ENCODE measurements at regions not wholly inside any gene's neighbourhood (a gene's known extent, or its start where the extent isn't known, plus 50 kb on each side); places are given as distances from the start of the nearest gene placed in this dataset.

GRCh38 chr2:207291625-207292252, 126.0 kb upstream of the KLF7 start:
- H3K4me2 ChIP-seq (ENCODE audit: low read depth, low read length, poor library complexity, severe bottlenecking): no peak overlapping the region

GRCh38 chr2:207296265-207296948, 130.7 kb upstream of the KLF7 start:
- Histone ChIP-seq H3K9me3 (ENCODE audit: low read length) (no peaks in the 10 kb centered on the region), H2AFZ (ENCODE audit: low read length) (no peak overlapping the region), H3K4me1 (ENCODE audit: low read length) (no peaks in the 10 kb centered on the region), H3K27me3 (ENCODE audit: low read length) (no peaks in the 10 kb centered on the region), H3K27ac (ENCODE audit: low read length) (no peak overlapping the region), H3K79me2 (ENCODE audit: low read length) (no peaks in the 10 kb centered on the region), H4K20me1 (ENCODE audit: insufficient read depth, low read depth, low read length) (no peaks in the 10 kb centered on the region), H3K9ac (ENCODE audit: low read length) (no peak overlapping the region), H3K36me3 (ENCODE audit: insufficient read depth, low read length) (no peaks in the 10 kb centered on the region), H3K4me2 (ENCODE audit: low read depth, low read length, poor library complexity, severe bottlenecking) (no peak overlapping the region), H3K9me2 (replicated peaks; ENCODE audit: insufficient read depth, low read length) (no peaks in the 10 kb centered on the region), H3K4me3 (ENCODE audit: low read length) (no peak overlapping the region)
- DNase-seq: no peak

More at GRCh38 chr2:207291625-207292252, 126.0 kb upstream of the KLF7 start:
- H3K27me3 ChIP-seq (ENCODE audit: low read length): no peaks in the 10 kb centered on the region
- H3K36me3 ChIP-seq (ENCODE audit: insufficient read depth, low read length): no peaks in the 10 kb centered on the region
- H3K9me2 ChIP-seq (replicated peaks; ENCODE audit: insufficient read depth, low read length): no peaks in the 10 kb centered on the region
- H3K4me1 ChIP-seq (ENCODE audit: low read length): no peaks in the 10 kb centered on the region
- H3K27ac ChIP-seq (ENCODE audit: low read length): no peak overlapping the region
- no peaks in the 10 kb centered on the region for H4K20me1 ChIP-seq (ENCODE audit: insufficient read depth, low read depth, low read length)
- H3K9me3 ChIP-seq (ENCODE audit: low read length): no peaks in the 10 kb centered on the region
- DNase-seq: no peak
- no peak overlapping the region for H2AFZ ChIP-seq (ENCODE audit: low read length)
- H3K9ac ChIP-seq (ENCODE audit: low read length): no peak overlapping the region
- H3K4me3 ChIP-seq (ENCODE audit: low read length): no peak overlapping the region
- no peaks in the 10 kb centered on the region for H3K79me2 ChIP-seq (ENCODE audit: low read length)

- Histone ChIP-seq H3K4me2 (ENCODE audit: low read depth, low read length, poor library complexity, severe bottlenecking) (no peak overlapping the region), H2AFZ (ENCODE audit: low read length) (no peak overlapping the region)
These were observed 135.1 kb upstream of the KLF7 start for GRCh38 chr2:207300817-207301216.

GRCh38 chr2:207304761-207305160, 139.0 kb upstream of the KLF7 start:
- no peaks in the 10 kb centered on the region for H3K9me3 ChIP-seq (ENCODE audit: low read length)
- H2AFZ ChIP-seq (ENCODE audit: low read length): no peak overlapping the region
- no peaks in the 10 kb centered on the region for H4K20me1 ChIP-seq (ENCODE audit: insufficient read depth, low read depth, low read length)
- H3K4me3 ChIP-seq (ENCODE audit: low read length): no peak overlapping the region
- H3K36me3 ChIP-seq (ENCODE audit: insufficient read depth, low read length): no peaks in the 10 kb centered on the region
- no peak overlapping the region for H3K27ac ChIP-seq (ENCODE audit: low read length)
- no peaks in the 10 kb centered on the region for H3K9me2 ChIP-seq (replicated peaks; ENCODE audit: insufficient read depth, low read length)
- no peak overlapping the region for H3K4me2 ChIP-seq (ENCODE audit: low read depth, low read length, poor library complexity, severe bottlenecking)
- H3K9ac ChIP-seq (ENCODE audit: low read length): no peak overlapping the region
- H3K27me3 ChIP-seq (ENCODE audit: low read length): no peaks in the 10 kb centered on the region
- peaks cover 4% of the 10 kb centered on the region; the same call in 1 of the 2 replicates for H3K4me1 ChIP-seq (ENCODE audit: low read length)
- DNase-seq: peak; percentile 52
- H3K79me2 ChIP-seq (ENCODE audit: low read length): no peaks in the 10 kb centered on the region

More at GRCh38 chr2:207300817-207301216, 135.1 kb upstream of the KLF7 start:
- no peak overlapping the region for H3K27ac ChIP-seq (ENCODE audit: low read length)
- no peak overlapping the region for H3K9ac ChIP-seq (ENCODE audit: low read length)
- H3K27me3 ChIP-seq (ENCODE audit: low read length): no peaks in the 10 kb centered on the region
- no peaks in the 10 kb centered on the region for H3K9me2 ChIP-seq (replicated peaks; ENCODE audit: insufficient read depth, low read length)
- no peaks in the 10 kb centered on the region for H3K9me3 ChIP-seq (ENCODE audit: low read length)
- DNase-seq: no peak
- no peaks in the 10 kb centered on the region for H3K79me2 ChIP-seq (ENCODE audit: low read length)
- no peaks in the 10 kb centered on the region for H4K20me1 ChIP-seq (ENCODE audit: insufficient read depth, low read depth, low read length)
- H3K4me1 ChIP-seq (ENCODE audit: low read length): peaks cover 2% of the 10 kb centered on the region; the same call in 1 of the 2 replicates
- H3K4me3 ChIP-seq (ENCODE audit: low read length): no peak overlapping the region
- no peaks in the 10 kb centered on the region for H3K36me3 ChIP-seq (ENCODE audit: insufficient read depth, low read length)

GRCh38 chr2:207308519-207309224, 142.9 kb upstream of the KLF7 start:
- no peaks in the 10 kb centered on the region for H3K9me3 ChIP-seq (ENCODE audit: low read length)

GRCh38 chr2:207311316-207312005, 145.7 kb upstream of the KLF7 start:
- no peak overlapping the region for H3K9ac ChIP-seq (ENCODE audit: low read length)
- H3K9me3 ChIP-seq (ENCODE audit: low read length): no peaks in the 10 kb centered on the region
- H4K20me1 ChIP-seq (ENCODE audit: insufficient read depth, low read depth, low read length): no peaks in the 10 kb centered on the region
- no peak overlapping the region for H3K27ac ChIP-seq (ENCODE audit: low read length)
- H3K4me2 ChIP-seq (ENCODE audit: low read depth, low read length, poor library complexity, severe bottlenecking): no peak overlapping the region
- no peaks in the 10 kb centered on the region for H3K36me3 ChIP-seq (ENCODE audit: insufficient read depth, low read length)
- H3K4me3 ChIP-seq (ENCODE audit: low read length): no peak overlapping the region
- H2AFZ ChIP-seq (ENCODE audit: low read length): no peak overlapping the region
- H3K27me3 ChIP-seq (ENCODE audit: low read length): no peaks in the 10 kb centered on the region
- peak; percentile 48 for DNase-seq
- no peaks in the 10 kb centered on the region for H3K79me2 ChIP-seq (ENCODE audit: low read length)
- peaks cover 23% of the 10 kb centered on the region for H3K4me1 ChIP-seq (ENCODE audit: low read length)
- H3K9me2 ChIP-seq (replicated peaks; ENCODE audit: insufficient read depth, low read length): no peaks in the 10 kb centered on the region

More at GRCh38 chr2:207308519-207309224, 142.9 kb upstream of the KLF7 start:
- Histone ChIP-seq H3K4me1 (ENCODE audit: low read length) (peaks cover 4% of the 10 kb centered on the region; the same call in 1 of the 2 replicates), H3K27me3 (ENCODE audit: low read length) (no peaks in the 10 kb centered on the region), H4K20me1 (ENCODE audit: insufficient read depth, low read depth, low read length) (no peaks in the 10 kb centered on the region), H3K36me3 (ENCODE audit: insufficient read depth, low read length) (no peaks in the 10 kb centered on the region), H3K4me2 (ENCODE audit: low read depth, low read length, poor library complexity, severe bottlenecking) (no peak overlapping the region), H3K9me2 (replicated peaks; ENCODE audit: insufficient read depth, low read length) (no peaks in the 10 kb centered on the region), H3K79me2 (ENCODE audit: low read length) (no peaks in the 10 kb centered on the region), H2AFZ (ENCODE audit: low read length) (no peak overlapping the region), H3K27ac (ENCODE audit: low read length) (no peak overlapping the region), H3K9ac (ENCODE audit: low read length) (no peak overlapping the region), H3K4me3 (ENCODE audit: low read length) (no peak overlapping the region)
- no peak for DNase-seq

GRCh38 chr2:207312006-207312356, 146.2 kb upstream of the KLF7 start:
- Histone ChIP-seq H3K36me3 (ENCODE audit: insufficient read depth, low read length) (no peaks in the 10 kb centered on the region), H3K4me1 (ENCODE audit: low read length) (peaks cover 27% of the 10 kb centered on the region)

GRCh38 chr2:207313947-207314346, 148.2 kb upstream of the KLF7 start:
- H3K27ac ChIP-seq (ENCODE audit: low read length): no peak overlapping the region
- no peak overlapping the region for H2AFZ ChIP-seq (ENCODE audit: low read length)
- DNase-seq: no peak
- H3K9me2 ChIP-seq (replicated peaks; ENCODE audit: insufficient read depth, low read length): no peaks in the 10 kb centered on the region
- H3K27me3 ChIP-seq (ENCODE audit: low read length): no peaks in the 10 kb centered on the region
- no peaks in the 10 kb centered on the region for H4K20me1 ChIP-seq (ENCODE audit: insufficient read depth, low read depth, low read length)
- no peak overlapping the region for H3K4me2 ChIP-seq (ENCODE audit: low read depth, low read length, poor library complexity, severe bottlenecking)
- H3K4me3 ChIP-seq (ENCODE audit: low read length): no peak overlapping the region
- no peak overlapping the region for H3K9ac ChIP-seq (ENCODE audit: low read length)
- no peaks in the 10 kb centered on the region for H3K9me3 ChIP-seq (ENCODE audit: low read length)
- H3K4me1 ChIP-seq (ENCODE audit: low read length): peaks cover 35% of the 10 kb centered on the region
- no peaks in the 10 kb centered on the region for H3K36me3 ChIP-seq (ENCODE audit: insufficient read depth, low read length)
- no peaks in the 10 kb centered on the region for H3K79me2 ChIP-seq (ENCODE audit: low read length)

More at GRCh38 chr2:207312006-207312356, 146.2 kb upstream of the KLF7 start:
- DNase-seq: no peak
- no peaks in the 10 kb centered on the region for H3K79me2 ChIP-seq (ENCODE audit: low read length)
- no peak overlapping the region for H3K9ac ChIP-seq (ENCODE audit: low read length)
- H2AFZ ChIP-seq (ENCODE audit: low read length): no peak overlapping the region
- no peak overlapping the region for H3K27ac ChIP-seq (ENCODE audit: low read length)
- H3K4me3 ChIP-seq (ENCODE audit: low read length): no peak overlapping the region
- no peaks in the 10 kb centered on the region for H3K27me3 ChIP-seq (ENCODE audit: low read length)
- H3K9me2 ChIP-seq (replicated peaks; ENCODE audit: insufficient read depth, low read length): no peaks in the 10 kb centered on the region
- no peaks in the 10 kb centered on the region for H4K20me1 ChIP-seq (ENCODE audit: insufficient read depth, low read depth, low read length)
- no peaks in the 10 kb centered on the region for H3K9me3 ChIP-seq (ENCODE audit: low read length)
- H3K4me2 ChIP-seq (ENCODE audit: low read depth, low read length, poor library complexity, severe bottlenecking): no peak overlapping the region
